H1 (cell line): ENCODE measurements at regions not wholly inside any gene's neighbourhood (a gene's known extent, or its start where the extent isn't known, plus 50 kb on each side); places are given as distances from the start of the nearest gene placed in this dataset.
"Not testable (repeated sequence)": the region's sequence is repeated elsewhere in the genome, so short reads cannot be mapped to it uniquely, and the experiment has no call there.

Experiments used
- CREB1 ChIP-seq: IDR thresholded peaks from 2 replicates; pipeline ENCODE4 v1.6.1; 2012; ENCODE audit warnings: inconsistent platforms
- EP300 ChIP-seq, 2 experiments: IDR thresholded peaks; 1 replicate in 1 of 2; 2 replicates in 1 of 2; pipeline ENCODE4 v1.6.1; 2011 to 2012; ENCODE audit warnings: low read depth in 2 of 2, low read length in 2 of 2, mild to moderate bottlenecking in 2 of 2, borderline replicate concordance in 1 of 2, inconsistent platforms in 1 of 2, moderate library complexity in 1 of 2
- HDAC2 ChIP-seq, 2 experiments: fragments of 300-600 bp in 1 of 2; sonication (generic) in 1 of 2; IDR thresholded peaks; 2 replicates each; pipeline ENCODE4 v1.6.1; 2011 to 2012; ENCODE audit warnings: low read depth in 2 of 2, low read length in 2 of 2, mild to moderate bottlenecking in 2 of 2, moderate library complexity in 2 of 2, borderline replicate concordance in 1 of 2, inconsistent platforms in 1 of 2
- MAX ChIP-seq: IDR thresholded peaks from 2 replicates; pipeline ENCODE4 v1.6.1; 2012; ENCODE audit warnings: inconsistent platforms
- SP2 ChIP-seq: IDR thresholded peaks from 2 replicates; pipeline ENCODE4 v1.6.1; 2012; ENCODE audit warnings: mild to moderate bottlenecking, low read length, inconsistent platforms
- TEAD4 ChIP-seq: IDR thresholded peaks from 2 replicates; pipeline ENCODE4 v1.6.1; 2012; ENCODE audit warnings: low read depth, low read length, inconsistent platforms, mixed read lengths
- YY1 ChIP-seq: IDR thresholded peaks from 2 replicates; pipeline ENCODE4 v1.6.1; 2011; ENCODE audit warnings: low read depth, mild to moderate bottlenecking, low read length
- TF ChIP-seq, protein P1 (sequence below), 3 experiments: IDR thresholded peaks; 1 replicate in 2 of 3; 2 replicates in 1 of 3; pipeline versions ENCODE4 v1.5.1 to v1.6.1; 2011; ENCODE audit warnings: low read length in 3 of 3, mild to moderate bottlenecking in 3 of 3, inconsistent platforms in 2 of 3, low read depth in 1 of 3, moderate library complexity in 1 of 3; ENCODE audit not compliant: insufficient read depth in 1 of 3; ENCODE audit errors: control extremely low read depth in 1 of 3

DNA sequence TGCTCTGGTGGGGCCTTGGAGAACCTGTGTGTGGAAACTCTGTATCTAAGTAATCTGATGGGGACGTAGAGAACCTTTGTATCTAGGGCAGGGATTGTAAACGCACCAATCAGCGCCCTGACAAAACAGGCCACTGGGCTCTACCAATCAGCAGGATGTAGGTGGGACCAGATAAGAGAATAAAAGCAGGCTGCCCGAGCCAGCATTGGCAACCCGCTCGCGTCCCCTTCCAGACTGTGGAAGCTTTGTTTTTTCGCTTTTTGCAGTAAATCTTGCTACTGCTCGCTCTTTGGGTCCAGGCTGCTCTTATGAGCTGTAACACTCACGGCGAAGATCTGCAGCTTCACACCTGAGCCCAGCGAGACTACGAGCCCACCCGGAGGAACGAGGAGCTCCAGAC is 299.3 kb downstream of the SLC7A11 start:
- TF ChIP-seq MAX; CREB1; HDAC2 (IDR thresholded peaks at IDR 0.05; ENCODE audit: borderline replicate concordance in 1 of 2, low read depth in 2 of 2, low read length in 2 of 2); YY1; EP300 (IDR thresholded peaks at IDR 0.05; ENCODE audit: borderline replicate concordance in 1 of 2, low read depth in 2 of 2, low read length in 2 of 2); TEAD4; SP2: not testable (repeated sequence)
- TF ChIP-seq, protein P1, sequence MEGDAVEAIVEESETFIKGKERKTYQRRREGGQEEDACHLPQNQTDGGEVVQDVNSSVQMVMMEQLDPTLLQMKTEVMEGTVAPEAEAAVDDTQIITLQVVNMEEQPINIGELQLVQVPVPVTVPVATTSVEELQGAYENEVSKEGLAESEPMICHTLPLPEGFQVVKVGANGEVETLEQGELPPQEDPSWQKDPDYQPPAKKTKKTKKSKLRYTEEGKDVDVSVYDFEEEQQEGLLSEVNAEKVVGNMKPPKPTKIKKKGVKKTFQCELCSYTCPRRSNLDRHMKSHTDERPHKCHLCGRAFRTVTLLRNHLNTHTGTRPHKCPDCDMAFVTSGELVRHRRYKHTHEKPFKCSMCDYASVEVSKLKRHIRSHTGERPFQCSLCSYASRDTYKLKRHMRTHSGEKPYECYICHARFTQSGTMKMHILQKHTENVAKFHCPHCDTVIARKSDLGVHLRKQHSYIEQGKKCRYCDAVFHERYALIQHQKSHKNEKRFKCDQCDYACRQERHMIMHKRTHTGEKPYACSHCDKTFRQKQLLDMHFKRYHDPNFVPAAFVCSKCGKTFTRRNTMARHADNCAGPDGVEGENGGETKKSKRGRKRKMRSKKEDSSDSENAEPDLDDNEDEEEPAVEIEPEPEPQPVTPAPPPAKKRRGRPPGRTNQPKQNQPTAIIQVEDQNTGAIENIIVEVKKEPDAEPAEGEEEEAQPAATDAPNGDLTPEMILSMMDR (IDR thresholded peaks at IDR 0.05; ENCODE audit: control extremely low read depth in 1 of 3, insufficient read depth in 1 of 3, low read depth in 1 of 3, low read length in 3 of 3) = not testable (repeated sequence)
